Neural cell (in vitro differentiated cells): ENCODE measurements at regions not wholly inside any gene's neighbourhood (a gene's known extent, or its start where the extent isn't known, plus 50 kb on each side); places are given as distances from the start of the nearest gene placed in this dataset.

Source experiments
- H2AFZ ChIP-seq: fragments of 200-600, 300-800 bp; sonication (generic), shearing (Covaris generic); 2 replicates; pipeline ENCODE4 v1.6.0; 2014; ENCODE audit warnings: low read depth, mild to moderate bottlenecking, antibody characterized with exemption, low read length, moderate library complexity
- H3F3A ChIP-seq: fragments of 200-600 bp; shearing (Covaris generic); 2 replicates; pipeline ENCODE4 v1.6.1; 2016; ENCODE audit warnings: mild to moderate bottlenecking, moderate library complexity, mixed read lengths, antibody characterized with exemption, low read length; ENCODE audit not compliant: insufficient read depth, poor library complexity, severe bottlenecking
- H3K27ac ChIP-seq: fragments of 200-600, 300-800 bp; sonication (generic), shearing (Covaris generic); 2 replicates; pipeline ENCODE4 v1.5.1; 2014; ENCODE audit warnings: mild to moderate bottlenecking, low read length, moderate library complexity
- H3K27me3 ChIP-seq: fragments of 300-800, 200-600 bp; sonication (generic), shearing (Covaris generic); 2 replicates; pipeline ENCODE4 v1.6.0; 2014; ENCODE audit warnings: mild to moderate bottlenecking, low read depth, low read length, moderate library complexity; ENCODE audit not compliant: insufficient read depth
- H3K36me3 ChIP-seq: fragments of 300-800, 200-600 bp; sonication (generic), shearing (Covaris generic); 2 replicates; pipeline ENCODE4 v1.5.1; 2014; ENCODE audit warnings: mild to moderate bottlenecking, antibody characterized with exemption, low read length, moderate library complexity; ENCODE audit not compliant: insufficient read depth
- H3K4me2 ChIP-seq: fragments of 300-800, 200-600 bp; sonication (generic), shearing (Covaris generic); 2 replicates; pipeline ENCODE4 v1.6.0; 2014; ENCODE audit warnings: mild to moderate bottlenecking, low read length
- H3K4me3 ChIP-seq: fragments of 300-800, 200-600 bp; sonication (generic), shearing (Covaris generic); 2 replicates; pipeline ENCODE4 v1.5.1; 2014; ENCODE audit warnings: mild to moderate bottlenecking, low read length, moderate library complexity
- H3K79me2 ChIP-seq: fragments of 200-600 bp; shearing (Covaris generic); replicated peaks from 2 replicates; pipeline ENCODE4 v1.6.0; 2014; ENCODE audit warnings: mild to moderate bottlenecking, low read length, moderate library complexity; ENCODE audit not compliant: insufficient read depth
- H3K9ac ChIP-seq: fragments of 300-800, 200-600 bp; sonication (generic), shearing (Covaris generic); 2 replicates; pipeline ENCODE4 v1.6.1; 2016; ENCODE audit warnings: mild to moderate bottlenecking, low read length, mixed read lengths
- H3K9me2 ChIP-seq: fragments of 200-600 bp; shearing (Covaris generic); 2 replicates; pipeline ENCODE4 v1.6.1; 2016; ENCODE audit warnings: mild to moderate bottlenecking, low read length, mixed read lengths; ENCODE audit not compliant: insufficient read depth
- H3K9me3 ChIP-seq: fragments of 200-600, 300-800 bp; sonication (generic), shearing (Covaris generic); 2 replicates; pipeline ENCODE4 v1.6.1; 2016; ENCODE audit warnings: mild to moderate bottlenecking, mixed run types, low read length, moderate library complexity, mixed read lengths
- H4K20me1 ChIP-seq: fragments of 200-600 bp; shearing (Covaris generic); 2 replicates; pipeline ENCODE4 v1.6.1; 2016; ENCODE audit warnings: mild to moderate bottlenecking, mixed run types; ENCODE audit not compliant: insufficient read depth
- EP300 ChIP-seq: fragments of 450-650 bp; conservative IDR thresholded peaks from 2 replicates; pipeline ENCODE4 v1.6.1; 2014; ENCODE audit warnings: antibody characterized with exemption, mild to moderate bottlenecking, moderate library complexity; ENCODE audit not compliant: poor library complexity, severe bottlenecking
- EZH2 ChIP-seq: fragments of 200-600, 300-800 bp; shearing (Covaris generic), sonication (generic); IDR thresholded peaks from 2 replicates; pipeline ENCODE4 v1.6.1; 2014; ENCODE audit warnings: antibody characterized with exemption, low read length, borderline replicate concordance, mild to moderate bottlenecking; ENCODE audit not compliant: insufficient read depth, poor library complexity, severe bottlenecking
- MXI1 ChIP-seq: fragments of 450-650 bp; conservative IDR thresholded peaks from 2 replicates; pipeline ENCODE4 v1.6.1; 2014; ENCODE audit warnings: antibody characterized with exemption, mild to moderate bottlenecking; ENCODE audit not compliant: poor library complexity, severe bottlenecking
- POLR2AphosphoS5 ChIP-seq: IDR thresholded peaks from 2 replicates; pipeline ENCODE4 v1.6.1; 2012
- RAD21 ChIP-seq: fragments of 450-650 bp; conservative IDR thresholded peaks from 2 replicates; pipeline ENCODE4 v1.6.1; 2014; ENCODE audit warnings: antibody characterized with exemption, mild to moderate bottlenecking, moderate library complexity
- SMC3 ChIP-seq: fragments of 450-650 bp; conservative IDR thresholded peaks from 2 replicates; pipeline ENCODE4 v1.6.1; 2014; ENCODE audit warnings: antibody characterized with exemption, mild to moderate bottlenecking, moderate library complexity; ENCODE audit not compliant: poor library complexity
- TAF1 ChIP-seq: IDR thresholded peaks from 2 replicates; pipeline ENCODE4 v1.6.1; 2012; ENCODE audit warnings: low read depth
- TF ChIP-seq, protein P1 (sequence below): fragments of 450-650 bp; IDR thresholded peaks from 2 replicates; pipeline ENCODE4 v1.5.1; 2014; ENCODE audit warnings: antibody characterized with exemption, mild to moderate bottlenecking, moderate library complexity; ENCODE audit not compliant: poor library complexity, severe bottlenecking
- TF ChIP-seq, protein P2 (sequence below): IDR thresholded peaks from 2 replicates; pipeline ENCODE4 v1.6.1; 2012; ENCODE audit warnings: borderline replicate concordance

DNA sequence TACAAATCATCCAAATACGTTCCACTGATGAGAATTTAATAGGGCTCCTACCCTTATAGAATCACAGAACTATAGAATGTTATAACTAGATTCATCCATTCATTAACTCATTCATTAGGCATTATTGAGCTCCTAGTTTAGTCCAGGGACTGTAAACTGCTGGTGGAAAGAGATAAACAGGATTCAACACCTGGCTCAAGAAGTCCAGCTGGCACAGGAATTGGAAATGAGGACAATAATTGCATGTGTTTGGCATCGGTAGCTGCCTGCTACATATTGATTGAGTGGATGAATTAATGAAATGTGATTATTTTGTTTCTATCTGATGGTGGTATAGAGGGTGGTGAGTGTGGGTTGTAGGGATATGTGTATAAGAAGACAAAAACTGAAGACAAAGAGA is 100.8 kb upstream of the TLE1 start:
- Histone ChIP-seq H3K4me3 (no peak overlapping the region), H3K9me3 (no peaks in the 10 kb centered on the region), H3K36me3 (no peaks in the 10 kb centered on the region), H3K9me2 (no peaks in the 10 kb centered on the region), H3K27me3 (no peaks in the 10 kb centered on the region), H3K4me2 (no peak overlapping the region), H3F3A (no peaks in the 10 kb centered on the region), H3K9ac (no peak overlapping the region), H3K79me2 (no peaks in the 10 kb centered on the region), H2AFZ (no peak overlapping the region), H4K20me1 (no peaks in the 10 kb centered on the region), H3K27ac (no peak overlapping the region)
- TF ChIP-seq, protein P1, sequence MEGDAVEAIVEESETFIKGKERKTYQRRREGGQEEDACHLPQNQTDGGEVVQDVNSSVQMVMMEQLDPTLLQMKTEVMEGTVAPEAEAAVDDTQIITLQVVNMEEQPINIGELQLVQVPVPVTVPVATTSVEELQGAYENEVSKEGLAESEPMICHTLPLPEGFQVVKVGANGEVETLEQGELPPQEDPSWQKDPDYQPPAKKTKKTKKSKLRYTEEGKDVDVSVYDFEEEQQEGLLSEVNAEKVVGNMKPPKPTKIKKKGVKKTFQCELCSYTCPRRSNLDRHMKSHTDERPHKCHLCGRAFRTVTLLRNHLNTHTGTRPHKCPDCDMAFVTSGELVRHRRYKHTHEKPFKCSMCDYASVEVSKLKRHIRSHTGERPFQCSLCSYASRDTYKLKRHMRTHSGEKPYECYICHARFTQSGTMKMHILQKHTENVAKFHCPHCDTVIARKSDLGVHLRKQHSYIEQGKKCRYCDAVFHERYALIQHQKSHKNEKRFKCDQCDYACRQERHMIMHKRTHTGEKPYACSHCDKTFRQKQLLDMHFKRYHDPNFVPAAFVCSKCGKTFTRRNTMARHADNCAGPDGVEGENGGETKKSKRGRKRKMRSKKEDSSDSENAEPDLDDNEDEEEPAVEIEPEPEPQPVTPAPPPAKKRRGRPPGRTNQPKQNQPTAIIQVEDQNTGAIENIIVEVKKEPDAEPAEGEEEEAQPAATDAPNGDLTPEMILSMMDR, result no peak
- TF ChIP-seq MXI1, result no peak
- TF ChIP-seq EZH2, result no peak
- no peak for TF ChIP-seq TAF1
- no peak for TF ChIP-seq SMC3
- no peak for TF ChIP-seq POLR2AphosphoS5
- no peak for TF ChIP-seq RAD21
- no peak for TF ChIP-seq EP300
- TF ChIP-seq, protein P2, sequence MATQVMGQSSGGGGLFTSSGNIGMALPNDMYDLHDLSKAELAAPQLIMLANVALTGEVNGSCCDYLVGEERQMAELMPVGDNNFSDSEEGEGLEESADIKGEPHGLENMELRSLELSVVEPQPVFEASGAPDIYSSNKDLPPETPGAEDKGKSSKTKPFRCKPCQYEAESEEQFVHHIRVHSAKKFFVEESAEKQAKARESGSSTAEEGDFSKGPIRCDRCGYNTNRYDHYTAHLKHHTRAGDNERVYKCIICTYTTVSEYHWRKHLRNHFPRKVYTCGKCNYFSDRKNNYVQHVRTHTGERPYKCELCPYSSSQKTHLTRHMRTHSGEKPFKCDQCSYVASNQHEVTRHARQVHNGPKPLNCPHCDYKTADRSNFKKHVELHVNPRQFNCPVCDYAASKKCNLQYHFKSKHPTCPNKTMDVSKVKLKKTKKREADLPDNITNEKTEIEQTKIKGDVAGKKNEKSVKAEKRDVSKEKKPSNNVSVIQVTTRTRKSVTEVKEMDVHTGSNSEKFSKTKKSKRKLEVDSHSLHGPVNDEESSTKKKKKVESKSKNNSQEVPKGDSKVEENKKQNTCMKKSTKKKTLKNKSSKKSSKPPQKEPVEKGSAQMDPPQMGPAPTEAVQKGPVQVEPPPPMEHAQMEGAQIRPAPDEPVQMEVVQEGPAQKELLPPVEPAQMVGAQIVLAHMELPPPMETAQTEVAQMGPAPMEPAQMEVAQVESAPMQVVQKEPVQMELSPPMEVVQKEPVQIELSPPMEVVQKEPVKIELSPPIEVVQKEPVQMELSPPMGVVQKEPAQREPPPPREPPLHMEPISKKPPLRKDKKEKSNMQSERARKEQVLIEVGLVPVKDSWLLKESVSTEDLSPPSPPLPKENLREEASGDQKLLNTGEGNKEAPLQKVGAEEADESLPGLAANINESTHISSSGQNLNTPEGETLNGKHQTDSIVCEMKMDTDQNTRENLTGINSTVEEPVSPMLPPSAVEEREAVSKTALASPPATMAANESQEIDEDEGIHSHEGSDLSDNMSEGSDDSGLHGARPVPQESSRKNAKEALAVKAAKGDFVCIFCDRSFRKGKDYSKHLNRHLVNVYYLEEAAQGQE, result no peak

DNA sequence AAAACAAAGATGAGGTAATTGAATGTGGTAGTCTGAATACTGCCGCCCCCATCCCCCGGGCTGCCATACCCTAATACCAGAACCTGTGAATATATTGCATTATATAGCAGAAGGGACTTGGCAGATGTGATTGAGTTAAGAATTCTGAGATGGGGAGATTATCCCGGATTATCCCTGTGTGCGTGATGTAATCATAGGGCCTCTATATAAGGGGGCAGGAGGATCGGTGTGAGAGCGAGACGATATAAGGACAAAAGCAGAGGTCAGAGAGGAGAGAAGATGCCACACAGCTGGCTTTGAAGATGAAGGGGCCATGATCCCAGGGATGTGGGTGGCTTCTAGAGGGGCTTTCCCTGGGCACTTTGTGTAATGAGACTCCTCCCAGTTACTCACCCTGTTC is 101.7 kb upstream of the TLE1 start:
- no peak overlapping the region for H3K27ac ChIP-seq
- no peak for TF ChIP-seq POLR2AphosphoS5
- TF ChIP-seq SMC3, result no peak
- TF ChIP-seq, protein P1, result no peak
- TF ChIP-seq, protein P2, result no peak
- no peak for TF ChIP-seq RAD21
- no peak for TF ChIP-seq MXI1
- no peak for TF ChIP-seq TAF1
- TF ChIP-seq EP300, result no peak
- TF ChIP-seq EZH2, result no peak
- no peaks in the 10 kb centered on the region for H3K9me3 ChIP-seq
- no peak overlapping the region for H2AFZ ChIP-seq
- no peaks in the 10 kb centered on the region for H4K20me1 ChIP-seq
- no peak overlapping the region for H3K4me2 ChIP-seq
- H3K79me2 ChIP-seq, result no peaks in the 10 kb centered on the region
- H3K4me3 ChIP-seq, result no peak overlapping the region
- H3K9me2 ChIP-seq, result no peaks in the 10 kb centered on the region
- H3F3A ChIP-seq, result no peaks in the 10 kb centered on the region
- H3K36me3 ChIP-seq, result no peaks in the 10 kb centered on the region
- no peak overlapping the region for H3K9ac ChIP-seq
- H3K27me3 ChIP-seq, result no peaks in the 10 kb centered on the region
